Astrocyte of the spinal cord (primary cell): ENCODE measurements at regions not wholly inside any gene's neighbourhood (a gene's known extent, or its start where the extent isn't known, plus 50 kb on each side); places are given as distances from the start of the nearest gene placed in this dataset.

Source experiments
- DNase-seq: peaks from one replicate; pipeline ENCODE4 v3.0.0; 2011; ENCODE audit warnings: low read depth, low spot score
- H3K4me3 ChIP-seq: 2 replicates; pipeline ENCODE4 v1.5.1; 2011; ENCODE audit warnings: low read depth, mild to moderate bottlenecking, low read length, moderate library complexity
- CTCF ChIP-seq: IDR thresholded peaks from 2 replicates; pipeline ENCODE4 v1.5.1; 2012; ENCODE audit warnings: low read depth, mild to moderate bottlenecking, low read length, inconsistent platforms
- in situ Hi-C: cut with HindIII; loops from 2 replicates; pipeline ENCODE4 v1.10.0; 2017; ENCODE audit warnings: low sequenced_read_pairs

- H3K4me3 ChIP-seq = no peak overlapping the region
- in situ Hi-C loops = no loop called here
- TF ChIP-seq CTCF = no peak
- no peak for DNase-seq
These were observed 208.3 kb upstream of the HDAC4 start for GRCh38 chr2:239609162-239609561.

GRCh38 chr2:239608723-239609122 lies 207.9 kb upstream of the HDAC4 start:
- TF ChIP-seq CTCF = no peak
- in situ Hi-C loops = no loop called here
- DNase-seq = no peak
- H3K4me3 ChIP-seq = no peak overlapping the region

GRCh38 chr2:239608260-239608659 lies 207.4 kb upstream of the HDAC4 start:
- DNase-seq = no peak
- in situ Hi-C loops = no loop called here
- no peak for TF ChIP-seq CTCF
- no peak overlapping the region for H3K4me3 ChIP-seq

- no peak overlapping the region for H3K4me3 ChIP-seq
- TF ChIP-seq CTCF = no peak
- no peak for DNase-seq
- in situ Hi-C loops = no loop called here
These were observed 206.8 kb upstream of the HDAC4 start for GRCh38 chr2:239607517-239608191.

GRCh38 chr2:239606741-239607516 lies 206.1 kb upstream of the HDAC4 start:
- H3K4me3 ChIP-seq = no peak overlapping the region
- DNase-seq = no peak
- TF ChIP-seq CTCF = no peak
- in situ Hi-C loops = no loop called here

- no peak overlapping the region for H3K4me3 ChIP-seq
- DNase-seq = no peak
- TF ChIP-seq CTCF = no peak
- in situ Hi-C loops = no loop called here
These were observed 205.2 kb upstream of the HDAC4 start for GRCh38 chr2:239605976-239606375.
